ENCODE measurements at regions not wholly inside any gene's neighbourhood (a gene's known extent, or its start where the extent isn't known, plus 50 kb on each side); places are given as distances from the start of the nearest gene placed in this dataset.

- Histone ChIP-seq H3K36me3 (ENCODE audit: control insufficient read depth in 2 of 2, extremely low read depth in 1 of 2, insufficient read depth in 2 of 2, low read length in 2 of 2) (no peaks in the 10 kb centered on the region), H3K9ac (replicated peaks; ENCODE audit: extremely low read depth, insufficient read depth, low read length) (no peak overlapping the region), H3K27ac (ENCODE audit: insufficient read depth, low read depth, low read length) (no peak overlapping the region), H2AFZ (ENCODE audit: low read depth, low read length) (no peak overlapping the region), H4K20me1 (replicated peaks; ENCODE audit: control insufficient read depth, extremely low read depth, insufficient read depth, low read length) (no peaks in the 10 kb centered on the region), H3K4me3 (replicated peaks in 1 of 3; ENCODE audit: insufficient read depth in 1 of 3, low read depth in 1 of 3, low read length in 3 of 3) (no peak overlapping the region), H3K9me3 (replicated peaks; ENCODE audit: control insufficient read depth, insufficient read depth, low read length) (peaks cover 8% of the 10 kb centered on the region), H3K4me1 (ENCODE audit: control insufficient read depth, extremely low read depth, insufficient read depth, low read length) (no peaks in the 10 kb centered on the region), H3K79me2 (ENCODE audit: control insufficient read depth, insufficient read depth, low read length) (no peaks in the 10 kb centered on the region), H3K9me1 (replicated peaks; ENCODE audit: control insufficient read depth, extremely low read depth, insufficient read depth, low read length) (no peaks in the 10 kb centered on the region), H3K27me3 (ENCODE audit: control insufficient read depth in 2 of 2, insufficient read depth in 2 of 2, low read length in 2 of 2) (no peaks in the 10 kb centered on the region), H3K4me2 (ENCODE audit: insufficient read depth, low read length) (no peak overlapping the region)
- FAIRE-seq (no peak), DNase-seq (ENCODE audit: low read depth, low spot score) (no peak)
- dilution Hi-C loops (cut with MboI; ENCODE audit: extremely low pct_ligation_motif_present, low sequenced_read_pairs) (no loop called here), intact Hi-C loops (cut with micrococcal nuclease) (no loop called here)
- TF ChIP-seq GATA2 (IDR thresholded peaks at IDR 0.05; ENCODE audit: insufficient read depth, insufficient read length, low read depth, low read length) (no peak), POLR2A (IDR thresholded peaks at IDR 0.05; ENCODE audit: low read depth, low read length) (no peak), MAX (IDR thresholded peaks at IDR 0.05; ENCODE audit: insufficient read depth, insufficient read length) (no peak), MYC (IDR thresholded peaks at IDR 0.05; ENCODE audit: low read depth, low read length) (no peak), POLR2AphosphoS5 (IDR thresholded peaks at IDR 0.05; ENCODE audit: insufficient read depth, low read depth, low read length) (no peak), JUN (IDR thresholded peaks at IDR 0.05; ENCODE audit: borderline replicate concordance, insufficient read depth, insufficient read length, low read depth) (no peak), FOS (IDR thresholded peaks at IDR 0.05; ENCODE audit: borderline replicate concordance, insufficient read depth, low read length) (no peak), EZH2 (IDR thresholded peaks at IDR 0.05; ENCODE audit: borderline replicate concordance, low read depth, low read length, severe bottlenecking) (no peak), CTCF (IDR thresholded peaks at IDR 0.05; ENCODE audit: extremely low read depth in 1 of 2, insufficient read depth in 1 of 2, low read depth in 1 of 2, low read length in 2 of 2) (no peak)
- no TSS peak for BruUV-seq (replicated peaks)
- ChIA-PET POLR2A (no interaction called here), CTCF (no interaction called here)
Observed at GRCh38 chr1:239164451-239165180, 221.8 kb upstream of the CHRM3 start.

All from endothelial cell of umbilical vein (primary cell).